SK-N-MC (cell line): ENCODE measurements at regions not wholly inside any gene's neighbourhood (a gene's known extent, or its start where the extent isn't known, plus 50 kb on each side); places are given as distances from the start of the nearest gene placed in this dataset.

ENCODE experiments used
- EZH2 ChIP-seq: fragments of 200-600 bp; sonication (generic); IDR thresholded peaks from one replicate; pipeline ENCODE4 v1.6.1; 2017; ENCODE audit warnings: antibody characterized with exemption
- POLR2AphosphoS5 ChIP-seq: IDR thresholded peaks from 2 replicates; pipeline ENCODE4 v1.6.1; 2012; ENCODE audit warnings: mild to moderate bottlenecking, low read depth, low read length, borderline replicate concordance

DNA sequence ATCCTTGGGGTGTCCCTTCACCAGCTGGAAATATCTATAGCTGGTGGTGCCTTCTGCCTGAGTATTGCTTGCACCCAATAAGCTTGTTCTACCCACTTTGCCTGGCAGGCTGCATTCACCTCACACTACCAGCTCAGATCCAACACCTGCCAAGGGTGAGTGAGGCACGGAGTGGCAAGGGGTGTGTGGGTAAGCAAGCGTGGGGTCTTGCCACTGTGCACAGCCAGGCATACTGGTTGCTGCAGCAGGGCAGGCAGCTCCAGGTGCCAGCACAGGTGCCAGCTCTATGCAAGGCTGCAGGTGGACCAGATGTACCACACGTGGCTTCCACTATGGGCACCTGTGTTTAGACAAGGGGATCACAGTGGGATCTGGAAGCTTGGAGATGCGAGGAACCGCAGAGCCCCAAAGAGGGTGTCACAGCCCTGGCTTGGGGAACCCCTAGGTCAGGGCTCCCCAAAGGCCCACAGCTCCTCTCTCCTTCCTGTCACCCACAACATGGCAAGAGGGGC, 167.7 kb upstream of the MRPS30 start:
- no peak for TF ChIP-seq EZH2
- TF ChIP-seq POLR2AphosphoS5, result no peak
